CD14-positive monocyte (primary cell): ENCODE measurements at regions not wholly inside any gene's neighbourhood (a gene's known extent, or its start where the extent isn't known, plus 50 kb on each side); places are given as distances from the start of the nearest gene placed in this dataset.
A peak's percentile ranks its signal among the peaks of the same experiment; 100 is the strongest.

Experiments used
- DNase-seq, 3 donors: peaks; one replicate each; pipeline ENCODE4 v3.0.0-alpha.2; 2011 to 2022
- H2AFZ ChIP-seq: 2 replicates; pipeline ENCODE4 v1.6.0; 2012; ENCODE audit warnings: mild to moderate bottlenecking, low read depth, low read length, inconsistent platforms; ENCODE audit not compliant: insufficient read depth, poor library complexity, severe bottlenecking
- H3K27ac ChIP-seq, 2 donors: 1 replicate in 1 of 2; 2 replicates in 1 of 2; pipeline ENCODE4 v1.5.1; 2012 to 2013; ENCODE audit warnings: low read length in 2 of 2, control low read depth in 1 of 2, inconsistent platforms in 1 of 2, low read depth in 1 of 2, mild to moderate bottlenecking in 1 of 2
- H3K27me3 ChIP-seq, 2 donors: one replicate each; pipeline versions ENCODE4 v1.6.0 to v1.6.1; 2011 to 2013; ENCODE audit warnings: low read length in 2 of 2; ENCODE audit not compliant: control insufficient read depth in 2 of 2, insufficient read depth in 2 of 2
- H3K36me3 ChIP-seq, 2 donors: replicated peaks in 1 of 2; 1 replicate in 1 of 2; 2 replicates in 1 of 2; pipeline versions ENCODE4 v1.5.1 to v1.6.1; 2012 to 2013; ENCODE audit warnings: low read length in 2 of 2, control low read depth in 1 of 2, inconsistent platforms in 1 of 2, mild to moderate bottlenecking in 1 of 2; ENCODE audit not compliant: insufficient read depth in 2 of 2, control insufficient read depth in 1 of 2
- H3K4me1 ChIP-seq, 2 donors: 1 replicate in 1 of 2; 2 replicates in 1 of 2; pipeline versions ENCODE4 v1.5.1 to v1.6.1; 2012 to 2013; ENCODE audit warnings: low read length in 2 of 2, control low read depth in 1 of 2, inconsistent platforms in 1 of 2, mild to moderate bottlenecking in 1 of 2, moderate library complexity in 1 of 2; ENCODE audit not compliant: insufficient read depth in 2 of 2, control insufficient read depth in 1 of 2
- H3K4me2 ChIP-seq: replicated peaks from 2 replicates; pipeline ENCODE3; 2012; ENCODE audit warnings: low read length, moderate library complexity, mild to moderate bottlenecking; ENCODE audit not compliant: poor library complexity, severe bottlenecking; ENCODE audit errors: extremely low read depth
- H3K4me3 ChIP-seq, 3 experiments: fragments of 200-600 bp in 1 of 3; sonication (generic) in 1 of 3; replicated peaks in 1 of 3; 1 replicate in 2 of 3; 2 replicates in 1 of 3; pipeline ENCODE4 v1.5.1; 2011 to 2013; ENCODE audit warnings: low read length in 3 of 3, mild to moderate bottlenecking in 3 of 3, control low read depth in 2 of 3, low read depth in 2 of 3, inconsistent platforms in 1 of 3, moderate library complexity in 1 of 3
- H3K79me2 ChIP-seq: 2 replicates; pipeline ENCODE4 v1.6.0; 2012; ENCODE audit warnings: mild to moderate bottlenecking, control low read depth, inconsistent platforms, low read length, moderate library complexity; ENCODE audit not compliant: insufficient read depth
- H3K9ac ChIP-seq: 2 replicates; pipeline ENCODE4 v1.6.0; 2017; ENCODE audit warnings: low read length, mild to moderate bottlenecking; ENCODE audit not compliant: insufficient read depth, poor library complexity, severe bottlenecking
- H3K9me3 ChIP-seq, 2 donors: replicated peaks in 1 of 2; 1 replicate in 1 of 2; 2 replicates in 1 of 2; pipeline versions ENCODE4 v1.5.1 to v1.6.1; 2012 to 2013; ENCODE audit warnings: low read length in 2 of 2, control low read depth in 1 of 2; ENCODE audit not compliant: control insufficient read depth in 1 of 2, insufficient read depth in 1 of 2
- H4K20me1 ChIP-seq: 2 replicates; pipeline ENCODE4 v1.6.0; 2012; ENCODE audit warnings: mild to moderate bottlenecking, low read length, control low read depth, moderate library complexity; ENCODE audit not compliant: insufficient read depth
- H3K27ac Mint-ChIP-seq, 7 donors: one replicate each; pipeline ENCODE4 v1.8.0; 2020; ENCODE audit warnings: mild to moderate bottlenecking in 7 of 7, mixed read lengths in 7 of 7, moderate library complexity in 6 of 7, inconsistent platforms in 2 of 7
- H3K27me3 Mint-ChIP-seq, 3 donors: one replicate each; pipeline ENCODE4 v1.8.0; 2021 to 2022; ENCODE audit warnings: low read depth in 3 of 3, mild to moderate bottlenecking in 3 of 3, mixed read lengths in 3 of 3, moderate library complexity in 3 of 3, inconsistent platforms in 1 of 3
- H3K36me3 Mint-ChIP-seq, 2 donors: one replicate each; pipeline ENCODE4 v1.8.0; 2020; ENCODE audit warnings: mixed read lengths in 2 of 2, inconsistent platforms in 1 of 2, mild to moderate bottlenecking in 1 of 2
- H3K4me1 Mint-ChIP-seq: one replicate; pipeline ENCODE4 v1.8.0; 2020; ENCODE audit warnings: mild to moderate bottlenecking, mixed read lengths
- H3K4me3 Mint-ChIP-seq, 2 donors: one replicate each; pipeline ENCODE4 v1.8.0; 2020; ENCODE audit warnings: mild to moderate bottlenecking in 2 of 2, mixed read lengths in 2 of 2, moderate library complexity in 1 of 2
- H3K9me3 Mint-ChIP-seq, 7 donors: one replicate each; pipeline ENCODE4 v1.8.0; 2020 to 2022; ENCODE audit warnings: mixed read lengths in 7 of 7, mild to moderate bottlenecking in 6 of 7, moderate library complexity in 6 of 7, inconsistent platforms in 2 of 7
- CTCF ChIP-seq: fragments of 200-600 bp; IDR thresholded peaks from one replicate; pipeline ENCODE4 v1.8.0; 2022; ENCODE audit warnings: antibody characterized with exemption, mild to moderate bottlenecking
- whole genome bisulfite sequencing: methylation state at CpG from one replicate; pipeline ENCODE4 v1.1.5; 2013; ENCODE audit warnings: missing lambda C conversion rate; ENCODE audit not compliant: insufficient coverage; 5-methylcytosine and 5-hydroxymethylcytosine counted together
- intact Hi-C, 2 donors: fragments of 100-400 bp; cut with micrococcal nuclease; formaldehyde crosslinking; loops; one replicate each; pipeline versions ENCODE4 v1.15.0 to v1.15.1; 2023

- H4K20me1 ChIP-seq: no peaks in the 10 kb centered on the region
- H3K27ac Mint-ChIP-seq: peak overlapping the region in 1 of 7 donors; percentile 14
- H2AFZ ChIP-seq: no peak overlapping the region
Measured at GRCh38 chr10:21281765-21282484, 243.6 kb downstream of the SKIDA1 start.

GRCh38 chr10:21280971-21281572 is 244.4 kb downstream of the SKIDA1 start:
- no peak for DNase-seq
- H4K20me1 ChIP-seq: no peaks in the 10 kb centered on the region
- H3K27ac ChIP-seq: no peak overlapping the region
- no peaks in the 10 kb centered on the region for H3K9me3 ChIP-seq
- Mint-ChIP-seq H3K36me3 (no peaks in the 10 kb centered on the region), H3K4me1 (no peaks in the 10 kb centered on the region), H3K9me3 (no peaks in the 10 kb centered on the region), H3K27ac (no peak overlapping the region), H3K27me3 (peaks cover 0 to 3% (median 2%) of the 10 kb centered on the region in 3 donors), H3K4me3 (no peak overlapping the region)
- no peak overlapping the region for H3K4me2 ChIP-seq
- TF ChIP-seq CTCF: no peak
- no CpG with 5 or more reads among the region's 2 CpGs for WGBS
- H3K4me3 ChIP-seq: no peak overlapping the region
- H2AFZ ChIP-seq: no peak overlapping the region
- no peaks in the 10 kb centered on the region for H3K36me3 ChIP-seq
- H3K27me3 ChIP-seq: no peaks in the 10 kb centered on the region
- no peaks in the 10 kb centered on the region for H3K79me2 ChIP-seq
- intact Hi-C loops: no loop called here
- no peak overlapping the region for H3K9ac ChIP-seq
- H3K4me1 ChIP-seq: no peaks in the 10 kb centered on the region

More at GRCh38 chr10:21281765-21282484, 243.6 kb downstream of the SKIDA1 start:
- Mint-ChIP-seq H3K27me3 (peaks cover 0 to 3% (median 0%) of the 10 kb centered on the region in 3 donors), H3K9me3 (peaks cover 0 to 6% (median 5%) of the 10 kb centered on the region in 7 donors), H3K36me3 (no peaks in the 10 kb centered on the region), H3K4me1 (no peaks in the 10 kb centered on the region), H3K4me3 (no peak overlapping the region)
- H3K27ac ChIP-seq: no peak overlapping the region
- no peak overlapping the region for H3K4me3 ChIP-seq
- DNase-seq: no peak
- intact Hi-C loops: no loop called here
- no peak overlapping the region for H3K9ac ChIP-seq
- peaks cover 0 to under 1% of the 10 kb centered on the region in 2 donors for H3K9me3 ChIP-seq
- no peaks in the 10 kb centered on the region for H3K4me1 ChIP-seq
- WGBS: 88% methylated on average over 3 of the region's 8 CpGs
- H3K4me2 ChIP-seq: no peak overlapping the region
- no peaks in the 10 kb centered on the region for H3K27me3 ChIP-seq
- TF ChIP-seq CTCF: no peak
- H3K79me2 ChIP-seq: no peaks in the 10 kb centered on the region
- H3K36me3 ChIP-seq: no peaks in the 10 kb centered on the region
